Endodermal cell (in vitro differentiated cells): ENCODE measurements at regions not wholly inside any gene's neighbourhood (a gene's known extent, or its start where the extent isn't known, plus 50 kb on each side); places are given as distances from the start of the nearest gene placed in this dataset.

Experiments used
- DNase-seq: peaks from one replicate; pipeline ENCODE4 v3.0.0-alpha.2; 2017
- H3K27ac ChIP-seq: 2 replicates; pipeline ENCODE4 v1.5.1; 2013; ENCODE audit warnings: mild to moderate bottlenecking, low read depth, low read length, moderate library complexity
- H3K27me3 ChIP-seq: 2 replicates; pipeline ENCODE4 v1.6.1; 2013; ENCODE audit warnings: mild to moderate bottlenecking, low read length, moderate library complexity; ENCODE audit not compliant: insufficient read depth, control insufficient read depth, poor library complexity, severe bottlenecking
- H3K36me3 ChIP-seq: 2 replicates; pipeline ENCODE4 v1.7.0; 2013; ENCODE audit warnings: mild to moderate bottlenecking, low read length, moderate library complexity; ENCODE audit not compliant: control insufficient read depth, insufficient read depth
- H3K4me1 ChIP-seq: one replicate; pipeline ENCODE4 v1.7.0; 2013; ENCODE audit warnings: low read length; ENCODE audit not compliant: control insufficient read depth, insufficient read depth
- H3K4me3 ChIP-seq: 2 replicates; pipeline ENCODE4 v1.5.1; 2013; ENCODE audit warnings: mild to moderate bottlenecking, low read length, moderate library complexity
- H3K9ac ChIP-seq: 2 replicates; pipeline ENCODE4 v1.6.1; 2013; ENCODE audit warnings: mild to moderate bottlenecking, low read length, moderate library complexity; ENCODE audit not compliant: poor library complexity, severe bottlenecking; ENCODE audit errors: extremely low read depth
- H3K9me3 ChIP-seq: 2 replicates; pipeline ENCODE4 v1.6.1; 2013; ENCODE audit warnings: mild to moderate bottlenecking, low read length, moderate library complexity; ENCODE audit not compliant: control insufficient read depth
- H3K27ac Mint-ChIP-seq: 2 replicates; pipeline ENCODE4 v1.8.0; 2020; ENCODE audit warnings: mixed read lengths
- H3K27me3 Mint-ChIP-seq: 2 replicates; pipeline ENCODE4 v1.8.0; 2021; ENCODE audit warnings: mild to moderate bottlenecking, mixed read lengths; ENCODE audit not compliant: insufficient read depth
- H3K36me3 Mint-ChIP-seq: 2 replicates; pipeline ENCODE4 v1.8.0; 2020; ENCODE audit warnings: low read depth, mixed read lengths
- H3K4me1 Mint-ChIP-seq: 2 replicates; pipeline ENCODE4 v1.8.0; 2020; ENCODE audit warnings: mixed read lengths
- H3K4me3 Mint-ChIP-seq: 2 replicates; pipeline ENCODE4 v1.8.0; 2020; ENCODE audit warnings: mild to moderate bottlenecking, moderate library complexity, mixed read lengths
- H3K9me3 Mint-ChIP-seq: 2 replicates; pipeline ENCODE4 v1.8.0; 2020; ENCODE audit warnings: mild to moderate bottlenecking, mixed read lengths
- WGBS, 2 experiments: methylation state at CpG; one replicate each; pipeline versions ENCODE4 v1.1.5 to v1.1.7; 2013; ENCODE audit warnings: missing lambda C conversion rate in 2 of 2, mixed read lengths in 1 of 2; ENCODE audit not compliant: insufficient coverage in 1 of 2, insufficient read length in 1 of 2; 5-methylcytosine and 5-hydroxymethylcytosine counted together
- TF ChIP-seq, protein P1 (sequence below): fragments of 200-600 bp; sonication (generic); conservative IDR thresholded peaks from 2 replicates; pipeline ENCODE4 v1.5.0; 2021; ENCODE audit warnings: antibody characterized with exemption, mild to moderate bottlenecking

- no peak overlapping the region for H3K9ac ChIP-seq
- no peak overlapping the region for H3K27ac Mint-ChIP-seq
Observed at GRCh38 chr22:47411006-47411405, 648.6 kb downstream of the TBC1D22A start.

GRCh38 chr22:47409539-47410275 is 647.3 kb downstream of the TBC1D22A start:
- H3K4me3 ChIP-seq, result no peak overlapping the region
- H3K4me1 ChIP-seq, result no peaks in the 10 kb centered on the region
- WGBS, 2 experiments, result 78 to 84% methylated on average over 6 to 12 of the region's 12 CpGs
- Mint-ChIP-seq H3K9me3 (peaks cover 95% of the 10 kb centered on the region), H3K27ac (no peak overlapping the region), H3K36me3 (peaks cover 6% of the 10 kb centered on the region), H3K4me3 (no peak overlapping the region), H3K4me1 (no peaks in the 10 kb centered on the region), H3K27me3 (peaks cover 1% of the 10 kb centered on the region)
- H3K27ac ChIP-seq, result no peak overlapping the region
- H3K9me3 ChIP-seq, result peaks cover 44% of the 10 kb centered on the region
- DNase-seq, result no peak
- no peaks in the 10 kb centered on the region for H3K36me3 ChIP-seq
- TF ChIP-seq, protein P1, sequence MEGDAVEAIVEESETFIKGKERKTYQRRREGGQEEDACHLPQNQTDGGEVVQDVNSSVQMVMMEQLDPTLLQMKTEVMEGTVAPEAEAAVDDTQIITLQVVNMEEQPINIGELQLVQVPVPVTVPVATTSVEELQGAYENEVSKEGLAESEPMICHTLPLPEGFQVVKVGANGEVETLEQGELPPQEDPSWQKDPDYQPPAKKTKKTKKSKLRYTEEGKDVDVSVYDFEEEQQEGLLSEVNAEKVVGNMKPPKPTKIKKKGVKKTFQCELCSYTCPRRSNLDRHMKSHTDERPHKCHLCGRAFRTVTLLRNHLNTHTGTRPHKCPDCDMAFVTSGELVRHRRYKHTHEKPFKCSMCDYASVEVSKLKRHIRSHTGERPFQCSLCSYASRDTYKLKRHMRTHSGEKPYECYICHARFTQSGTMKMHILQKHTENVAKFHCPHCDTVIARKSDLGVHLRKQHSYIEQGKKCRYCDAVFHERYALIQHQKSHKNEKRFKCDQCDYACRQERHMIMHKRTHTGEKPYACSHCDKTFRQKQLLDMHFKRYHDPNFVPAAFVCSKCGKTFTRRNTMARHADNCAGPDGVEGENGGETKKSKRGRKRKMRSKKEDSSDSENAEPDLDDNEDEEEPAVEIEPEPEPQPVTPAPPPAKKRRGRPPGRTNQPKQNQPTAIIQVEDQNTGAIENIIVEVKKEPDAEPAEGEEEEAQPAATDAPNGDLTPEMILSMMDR, result no peak
- no peak overlapping the region for H3K9ac ChIP-seq
- H3K27me3 ChIP-seq, result no peaks in the 10 kb centered on the region

More at GRCh38 chr22:47411006-47411405, 648.6 kb downstream of the TBC1D22A start:
- TF ChIP-seq, protein P1, result no peak
- no peak for DNase-seq
- Mint-ChIP-seq H3K4me3 (no peak overlapping the region), H3K36me3 (peaks cover 6% of the 10 kb centered on the region), H3K4me1 (no peaks in the 10 kb centered on the region), H3K9me3 (peaks cover 92% of the 10 kb centered on the region), H3K27me3 (peaks cover 1% of the 10 kb centered on the region)
- no peak overlapping the region for H3K27ac ChIP-seq
- H3K4me1 ChIP-seq, result no peaks in the 10 kb centered on the region
- 71 to 74% methylated on average over 8 of the region's 8 CpGs for WGBS, 2 experiments
- no peaks in the 10 kb centered on the region for H3K36me3 ChIP-seq
- H3K27me3 ChIP-seq, result no peaks in the 10 kb centered on the region
- peaks cover 52% of the 10 kb centered on the region for H3K9me3 ChIP-seq
- H3K4me3 ChIP-seq, result no peak overlapping the region

- H3K9me3 ChIP-seq, result peaks cover 44% of the 10 kb centered on the region
- TF ChIP-seq, protein P1, result no peak
- H3K4me3 ChIP-seq, result no peak overlapping the region
- H3K4me1 Mint-ChIP-seq, result no peaks in the 10 kb centered on the region
- no peak overlapping the region for H3K4me3 Mint-ChIP-seq
- H3K9me3 Mint-ChIP-seq, result peaks cover 97% of the 10 kb centered on the region
- H3K27me3 Mint-ChIP-seq, result peaks cover 1% of the 10 kb centered on the region
- DNase-seq, result no peak
- 61 to 65% methylated on average over 4 to 7 of the region's 7 CpGs for WGBS, 2 experiments
- no peaks in the 10 kb centered on the region for H3K4me1 ChIP-seq
- H3K36me3 Mint-ChIP-seq, result peaks cover 6% of the 10 kb centered on the region
- H3K27ac ChIP-seq, result no peak overlapping the region
- H3K9ac ChIP-seq, result no peak overlapping the region
- H3K36me3 ChIP-seq, result no peaks in the 10 kb centered on the region
- no peak overlapping the region for H3K27ac Mint-ChIP-seq
- no peaks in the 10 kb centered on the region for H3K27me3 ChIP-seq
Observed at GRCh38 chr22:47408409-47408808, 646.0 kb downstream of the TBC1D22A start.
